LNCaP clone FGC (cell line): ENCODE measurements at regions not wholly inside any gene's neighbourhood (a gene's known extent, or its start where the extent isn't known, plus 50 kb on each side); places are given as distances from the start of the nearest gene placed in this dataset.

Experiments
- DNase-seq: peaks from one replicate; pipeline ENCODE4 v3.0.0-alpha.2; 2011; ENCODE audit warnings: low read depth
- H3K4me3 ChIP-seq: 2 replicates; pipeline ENCODE4 v1.5.1; 2011; ENCODE audit warnings: mild to moderate bottlenecking, low read depth, low read length, control low read depth
- CTCF ChIP-seq: IDR thresholded peaks from 2 replicates; pipeline ENCODE4 v1.5.1; 2012; ENCODE audit warnings: mild to moderate bottlenecking; ENCODE audit not compliant: control insufficient read depth, insufficient read depth; ENCODE audit errors: extremely low read depth

DNA sequence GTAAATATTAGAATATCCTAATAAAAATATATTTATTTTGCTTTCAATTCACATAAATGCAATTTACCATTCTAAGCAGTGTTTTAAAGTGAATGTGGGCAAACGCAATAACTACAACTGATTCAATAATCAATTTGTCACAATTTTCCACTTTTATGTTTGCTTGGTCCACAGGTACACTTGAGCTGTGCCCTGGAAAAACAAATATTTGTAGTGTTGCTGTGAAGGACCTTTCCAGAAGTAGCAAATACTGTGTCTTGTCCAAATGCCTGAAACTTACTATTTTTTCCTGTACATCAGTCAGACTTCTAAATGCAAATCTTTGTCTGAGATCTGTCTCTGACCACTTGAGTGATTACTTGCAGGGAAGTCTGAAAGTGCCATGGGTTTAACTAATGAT, 845.8 kb upstream of the SLITRK5 start:
- DNase-seq: peak; percentile 14
- no peak overlapping the region for H3K4me3 ChIP-seq
- no peak for TF ChIP-seq CTCF

GRCh38 chr13:86826232-86826631, 844.9 kb upstream of the SLITRK5 start:
- DNase-seq: no peak
- TF ChIP-seq CTCF: no peak
- no peak overlapping the region for H3K4me3 ChIP-seq

DNA sequence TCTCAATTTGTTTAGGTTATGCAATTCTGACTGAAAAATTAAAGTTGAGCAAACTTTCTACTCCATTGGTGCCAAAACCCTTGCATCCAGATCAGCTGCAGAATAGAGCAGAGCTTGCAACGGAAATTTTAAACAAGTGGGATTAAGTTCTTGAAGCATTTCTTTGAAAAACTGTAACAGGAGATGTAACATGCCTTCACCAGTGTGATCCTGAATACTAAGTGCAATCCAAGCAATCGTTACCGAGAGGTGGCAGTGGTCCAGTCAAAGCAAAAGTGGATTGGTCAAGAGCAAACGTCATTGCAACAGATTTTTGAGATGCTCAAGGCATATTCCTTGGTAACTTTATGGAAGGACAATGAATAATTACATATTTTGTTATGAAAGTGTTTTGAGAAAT, 841.1 kb upstream of the SLITRK5 start:
- DNase-seq: no peak
- no peak overlapping the region for H3K4me3 ChIP-seq
- TF ChIP-seq CTCF: no peak

DNA sequence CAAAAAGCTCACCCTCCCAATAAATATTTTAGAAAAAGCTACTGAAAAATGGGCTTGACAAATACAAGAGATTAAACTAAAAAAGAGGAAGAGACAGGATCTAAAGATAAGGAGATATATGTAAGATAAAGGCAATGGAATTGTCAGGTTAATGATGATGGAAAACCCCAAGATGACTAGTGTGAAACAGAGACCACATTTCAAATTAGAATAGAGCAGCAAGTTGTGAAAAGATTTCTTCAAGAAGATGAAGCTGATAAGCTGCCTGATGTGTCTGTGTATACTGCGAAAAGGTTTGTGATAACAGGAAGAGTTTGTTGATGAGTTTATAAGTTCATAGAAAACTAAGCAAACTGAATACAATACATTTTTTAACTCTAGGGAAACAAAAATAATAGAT, 840.1 kb upstream of the SLITRK5 start:
- H3K4me3 ChIP-seq: no peak overlapping the region
- no peak for TF ChIP-seq CTCF
- DNase-seq: no peak

- no peak for DNase-seq
- H3K4me3 ChIP-seq: peak overlapping the region; percentile 23; the same call in 1 of the 2 replicates
- TF ChIP-seq CTCF: no peak
Observed at GRCh38 chr13:86838411-86839120, 832.6 kb upstream of the SLITRK5 start.

GRCh38 chr13:86839221-86839620, 832.0 kb upstream of the SLITRK5 start:
- peak overlapping the region; percentile 23; the same call in 1 of the 2 replicates for H3K4me3 ChIP-seq
- no peak for TF ChIP-seq CTCF
- no peak for DNase-seq
